ENCODE measurements at regions not wholly inside any gene's neighbourhood (a gene's known extent, or its start where the extent isn't known, plus 50 kb on each side); places are given as distances from the start of the nearest gene placed in this dataset.

DNA sequence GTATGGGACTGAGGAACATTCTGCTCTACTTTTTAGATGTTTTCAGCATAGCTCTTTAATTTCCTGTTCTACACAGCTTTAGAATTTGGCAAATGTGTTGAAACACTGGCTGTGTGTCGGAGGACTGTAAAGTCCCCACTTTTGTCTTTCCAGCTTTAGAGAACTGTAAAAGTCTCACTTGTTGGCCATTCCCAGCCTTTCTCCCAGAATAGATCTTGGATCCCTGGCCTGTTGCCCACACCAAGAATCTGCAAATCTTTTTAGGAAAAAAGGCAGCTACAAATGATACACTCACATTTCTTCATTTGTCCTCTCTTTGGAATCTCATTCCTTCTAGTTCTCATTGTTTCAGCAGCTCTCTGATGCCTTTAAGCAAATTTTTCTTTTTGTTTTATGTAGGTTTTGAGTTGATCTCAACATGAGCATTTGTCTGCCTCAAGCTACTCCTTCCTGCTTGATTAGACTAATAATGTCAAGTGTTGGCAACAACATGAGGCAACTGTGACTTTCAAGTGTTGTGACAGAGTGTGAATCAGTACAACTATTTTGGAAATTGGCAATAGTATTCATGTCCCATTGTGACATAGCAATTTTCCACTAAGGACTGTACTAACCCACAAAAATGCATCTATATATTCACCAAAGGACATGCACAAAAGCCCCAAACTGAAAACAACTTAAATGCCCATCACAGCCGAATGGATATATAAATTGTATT, 610.8 kb downstream of the EPHA4 start:
- H3K4me1 ChIP-seq (ENCODE audit: control insufficient read depth in 2 of 2, insufficient read depth in 2 of 2, low read length in 2 of 2) = no peaks in the 10 kb centered on the region
- 91% methylated on average over 2 of the region's 2 CpGs for WGBS
- no peaks in the 10 kb centered on the region for H3K36me3 ChIP-seq (ENCODE audit: control insufficient read depth in 2 of 2, insufficient read depth in 2 of 2, low read length in 1 of 2)
- no peaks in the 10 kb centered on the region for H3K9me3 ChIP-seq (ENCODE audit: control insufficient read depth in 2 of 2, insufficient read depth in 1 of 2, low read length in 1 of 2)
- no peak overlapping the region for H3K4me3 ChIP-seq (ENCODE audit: low read length in 2 of 2)
- no peak for DNase-seq (ENCODE audit: low read depth in 6 of 9, low spot score in 9 of 9)
- no peaks in the 10 kb centered on the region for H3K27me3 ChIP-seq (ENCODE audit: control insufficient read depth in 2 of 2, insufficient read depth in 1 of 2, low read length in 1 of 2)
- no peak overlapping the region for H3K27ac ChIP-seq (ENCODE audit: low read depth in 1 of 2, low read length in 1 of 2)

DNA sequence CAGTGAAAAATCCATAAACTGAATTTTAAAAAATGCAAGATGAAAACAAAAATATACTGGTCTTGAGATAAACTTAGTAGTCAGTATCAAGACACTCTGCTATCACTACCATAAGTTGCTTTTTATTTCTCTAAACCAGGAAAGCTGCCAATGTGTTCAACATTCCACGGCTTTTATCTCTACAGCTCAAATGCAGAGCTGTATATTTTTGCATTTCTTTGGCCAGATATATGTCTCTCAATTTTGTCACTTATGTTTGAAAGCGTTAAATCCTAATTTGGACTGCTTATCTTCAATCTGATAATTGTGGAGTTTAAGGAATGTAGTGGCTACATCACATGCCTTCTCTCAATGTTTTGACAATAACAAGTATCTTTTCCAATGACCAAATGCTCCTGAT, 609.5 kb downstream of the EPHA4 start:
- Histone ChIP-seq H3K36me3 (ENCODE audit: control insufficient read depth in 2 of 2, insufficient read depth in 2 of 2, low read length in 1 of 2) (no peaks in the 10 kb centered on the region), H3K4me1 (ENCODE audit: control insufficient read depth in 2 of 2, insufficient read depth in 2 of 2, low read length in 2 of 2) (no peaks in the 10 kb centered on the region), H3K27ac (ENCODE audit: low read depth in 1 of 2, low read length in 1 of 2) (no peak overlapping the region), H3K9me3 (ENCODE audit: control insufficient read depth in 2 of 2, insufficient read depth in 1 of 2, low read length in 1 of 2) (no peaks in the 10 kb centered on the region), H3K27me3 (ENCODE audit: control insufficient read depth in 2 of 2, insufficient read depth in 1 of 2, low read length in 1 of 2) (no peaks in the 10 kb centered on the region), H3K4me3 (ENCODE audit: low read length in 2 of 2) (no peak overlapping the region)
- 69% methylated on average over 2 of the region's 2 CpGs for WGBS
- no peak for DNase-seq (ENCODE audit: low read depth in 6 of 9, low spot score in 9 of 9)

DNA sequence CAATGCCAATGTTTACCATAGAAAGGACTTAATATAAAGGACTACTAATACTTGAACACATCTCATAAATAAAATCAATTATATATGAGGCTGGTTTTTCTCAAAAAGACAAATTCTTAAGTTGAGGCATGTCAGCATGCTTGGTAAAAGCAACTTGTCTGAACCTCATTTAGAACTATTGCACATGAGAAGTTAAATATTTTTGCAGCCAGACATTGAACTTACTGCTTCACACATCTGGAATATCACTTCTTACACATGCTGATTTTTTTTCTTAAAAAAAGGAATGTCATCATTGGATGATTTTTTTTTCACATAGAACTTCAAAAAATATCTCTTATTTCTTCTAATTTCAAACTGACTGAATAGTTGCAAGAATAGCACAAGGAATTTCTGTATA, 609.0 kb downstream of the EPHA4 start:
- Histone ChIP-seq H3K27me3 (ENCODE audit: control insufficient read depth in 2 of 2, insufficient read depth in 1 of 2, low read length in 1 of 2) (no peaks in the 10 kb centered on the region), H3K9me3 (ENCODE audit: control insufficient read depth in 2 of 2, insufficient read depth in 1 of 2, low read length in 1 of 2) (no peaks in the 10 kb centered on the region), H3K36me3 (ENCODE audit: control insufficient read depth in 2 of 2, insufficient read depth in 2 of 2, low read length in 1 of 2) (no peaks in the 10 kb centered on the region), H3K27ac (ENCODE audit: low read depth in 1 of 2, low read length in 1 of 2) (no peak overlapping the region), H3K4me1 (ENCODE audit: control insufficient read depth in 2 of 2, insufficient read depth in 2 of 2, low read length in 2 of 2) (no peaks in the 10 kb centered on the region), H3K4me3 (ENCODE audit: low read length in 2 of 2) (no peak overlapping the region)
- DNase-seq (ENCODE audit: low read depth in 6 of 9, low spot score in 9 of 9) = no peak

- Histone ChIP-seq H3K27me3 (ENCODE audit: control insufficient read depth in 2 of 2, insufficient read depth in 1 of 2, low read length in 1 of 2) (no peaks in the 10 kb centered on the region), H3K4me1 (ENCODE audit: control insufficient read depth in 2 of 2, insufficient read depth in 2 of 2, low read length in 2 of 2) (no peaks in the 10 kb centered on the region), H3K9me3 (ENCODE audit: control insufficient read depth in 2 of 2, insufficient read depth in 1 of 2, low read length in 1 of 2) (no peaks in the 10 kb centered on the region), H3K36me3 (ENCODE audit: control insufficient read depth in 2 of 2, insufficient read depth in 2 of 2, low read length in 1 of 2) (no peaks in the 10 kb centered on the region), H3K4me3 (ENCODE audit: low read length in 2 of 2) (no peak overlapping the region), H3K27ac (ENCODE audit: low read depth in 1 of 2, low read length in 1 of 2) (no peak overlapping the region)
- WGBS = 95% methylated on average over 3 of the region's 3 CpGs
- DNase-seq (ENCODE audit: low read depth in 6 of 9, low spot score in 9 of 9) = no peak
Observed at GRCh38 chr2:220963930-220964329, 608.2 kb downstream of the EPHA4 start.

DNA sequence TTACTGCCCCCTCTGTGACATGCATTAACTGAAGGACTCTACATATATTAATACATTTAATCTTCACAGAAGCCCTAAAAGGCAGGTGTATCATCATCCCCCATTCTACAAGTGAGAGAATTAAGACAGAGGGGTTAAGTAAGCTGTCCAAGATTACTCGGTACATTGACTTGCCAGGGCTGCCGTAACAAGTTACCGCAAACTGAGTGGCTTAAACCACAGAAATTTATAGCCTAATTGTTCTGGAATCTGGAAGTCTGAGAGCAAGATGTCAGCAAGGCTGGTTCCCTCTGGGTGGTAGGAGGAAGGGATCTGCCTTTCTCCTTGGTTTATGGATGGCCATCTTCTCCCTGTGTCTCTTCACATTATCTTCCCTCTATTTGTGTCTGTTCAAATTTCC, 605.5 kb downstream of the EPHA4 start:
- H3K27me3 ChIP-seq (ENCODE audit: control insufficient read depth in 2 of 2, insufficient read depth in 1 of 2, low read length in 1 of 2) = no peaks in the 10 kb centered on the region
- no peak overlapping the region for H3K27ac ChIP-seq (ENCODE audit: low read depth in 1 of 2, low read length in 1 of 2)
- H3K9me3 ChIP-seq (ENCODE audit: control insufficient read depth in 2 of 2, insufficient read depth in 1 of 2, low read length in 1 of 2) = no peaks in the 10 kb centered on the region
- no peak overlapping the region for H3K4me3 ChIP-seq (ENCODE audit: low read length in 2 of 2)
- H3K36me3 ChIP-seq (ENCODE audit: control insufficient read depth in 2 of 2, insufficient read depth in 2 of 2, low read length in 1 of 2) = no peaks in the 10 kb centered on the region
- no peaks in the 10 kb centered on the region for H3K4me1 ChIP-seq (ENCODE audit: control insufficient read depth in 2 of 2, insufficient read depth in 2 of 2, low read length in 2 of 2)
- whole genome bisulfite sequencing = 78% methylated on average over 3 of the region's 3 CpGs
- no peak for DNase-seq (ENCODE audit: low read depth in 6 of 9, low spot score in 9 of 9)

- Histone ChIP-seq H3K4me1 (ENCODE audit: control insufficient read depth in 2 of 2, insufficient read depth in 2 of 2, low read length in 2 of 2) (no peaks in the 10 kb centered on the region), H3K9me3 (ENCODE audit: control insufficient read depth in 2 of 2, insufficient read depth in 1 of 2, low read length in 1 of 2) (no peaks in the 10 kb centered on the region), H3K36me3 (ENCODE audit: control insufficient read depth in 2 of 2, insufficient read depth in 2 of 2, low read length in 1 of 2) (no peaks in the 10 kb centered on the region), H3K27me3 (ENCODE audit: control insufficient read depth in 2 of 2, insufficient read depth in 1 of 2, low read length in 1 of 2) (no peaks in the 10 kb centered on the region), H3K27ac (ENCODE audit: low read depth in 1 of 2, low read length in 1 of 2) (no peak overlapping the region), H3K4me3 (ENCODE audit: low read length in 2 of 2) (no peak overlapping the region)
- no peak for DNase-seq (ENCODE audit: low read depth in 6 of 9, low spot score in 9 of 9)
- 98% methylated on average over 3 of the region's 3 CpGs for WGBS
Observed at GRCh38 chr2:220969348-220969747, 602.8 kb downstream of the EPHA4 start.

- Histone ChIP-seq H3K9me3 (ENCODE audit: control insufficient read depth in 2 of 2, insufficient read depth in 1 of 2, low read length in 1 of 2) (no peaks in the 10 kb centered on the region), H3K27me3 (ENCODE audit: control insufficient read depth in 2 of 2, insufficient read depth in 1 of 2, low read length in 1 of 2) (no peaks in the 10 kb centered on the region), H3K36me3 (ENCODE audit: control insufficient read depth in 2 of 2, insufficient read depth in 2 of 2, low read length in 1 of 2) (no peaks in the 10 kb centered on the region), H3K27ac (ENCODE audit: low read depth in 1 of 2, low read length in 1 of 2) (no peak overlapping the region), H3K4me3 (ENCODE audit: low read length in 2 of 2) (no peak overlapping the region), H3K4me1 (ENCODE audit: control insufficient read depth in 2 of 2, insufficient read depth in 2 of 2, low read length in 2 of 2) (no peaks in the 10 kb centered on the region)
- DNase-seq (ENCODE audit: low read depth in 6 of 9, low spot score in 9 of 9) = no peak
- 96% methylated on average over 4 of the region's 4 CpGs for WGBS
Observed at GRCh38 chr2:220980966-220981675, 591.0 kb downstream of the EPHA4 start.

DNA sequence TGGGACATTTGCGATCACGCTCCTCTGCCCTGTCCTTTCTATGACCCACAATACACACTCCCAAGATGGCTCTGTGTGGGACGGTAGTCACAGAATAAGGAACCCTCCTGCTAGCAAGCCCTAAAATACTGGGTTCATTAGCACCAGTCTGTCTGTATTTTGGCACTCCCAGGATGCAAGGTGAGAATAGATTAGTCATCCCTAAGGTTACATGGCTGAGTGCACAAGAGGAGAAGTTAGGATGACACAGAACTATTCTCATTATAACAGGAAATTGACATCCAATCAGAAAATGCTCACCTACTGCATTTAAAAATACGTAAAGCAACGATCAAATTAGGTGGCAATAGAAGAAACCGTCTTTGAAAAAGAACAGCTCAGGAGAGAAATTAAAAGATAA, 590.2 kb downstream of the EPHA4 start:
- 96% methylated on average over 6 of the region's 6 CpGs for WGBS
- DNase-seq (ENCODE audit: low read depth in 6 of 9, low spot score in 9 of 9) = no peak
- no peaks in the 10 kb centered on the region for H3K27me3 ChIP-seq (ENCODE audit: control insufficient read depth in 2 of 2, insufficient read depth in 1 of 2, low read length in 1 of 2)
- H3K4me1 ChIP-seq (ENCODE audit: control insufficient read depth in 2 of 2, insufficient read depth in 2 of 2, low read length in 2 of 2) = no peaks in the 10 kb centered on the region
- H3K4me3 ChIP-seq (ENCODE audit: low read length in 2 of 2) = no peak overlapping the region
- H3K36me3 ChIP-seq (ENCODE audit: control insufficient read depth in 2 of 2, insufficient read depth in 2 of 2, low read length in 1 of 2) = no peaks in the 10 kb centered on the region
- H3K9me3 ChIP-seq (ENCODE audit: control insufficient read depth in 2 of 2, insufficient read depth in 1 of 2, low read length in 1 of 2) = no peaks in the 10 kb centered on the region
- no peak overlapping the region for H3K27ac ChIP-seq (ENCODE audit: low read depth in 1 of 2, low read length in 1 of 2)

GRCh38 chr2:220985561-220985960, 586.5 kb downstream of the EPHA4 start:
- 97% methylated on average over 4 of the region's 4 CpGs for WGBS
- Histone ChIP-seq H3K27ac (ENCODE audit: low read depth in 1 of 2, low read length in 1 of 2) (no peak overlapping the region), H3K36me3 (ENCODE audit: control insufficient read depth in 2 of 2, insufficient read depth in 2 of 2, low read length in 1 of 2) (no peaks in the 10 kb centered on the region), H3K9me3 (ENCODE audit: control insufficient read depth in 2 of 2, insufficient read depth in 1 of 2, low read length in 1 of 2) (no peaks in the 10 kb centered on the region), H3K27me3 (ENCODE audit: control insufficient read depth in 2 of 2, insufficient read depth in 1 of 2, low read length in 1 of 2) (no peaks in the 10 kb centered on the region), H3K4me1 (ENCODE audit: control insufficient read depth in 2 of 2, insufficient read depth in 2 of 2, low read length in 2 of 2) (no peaks in the 10 kb centered on the region), H3K4me3 (ENCODE audit: low read length in 2 of 2) (no peak overlapping the region)
- DNase-seq (ENCODE audit: low read depth in 6 of 9, low spot score in 9 of 9) = no peak
